ENCODE measurements at regions not wholly inside any gene's neighbourhood (a gene's known extent, or its start where the extent isn't known, plus 50 kb on each side); places are given as distances from the start of the nearest gene placed in this dataset.
"Not testable (repeated sequence)": the region's sequence is repeated elsewhere in the genome, so short reads cannot be mapped to it uniquely, and the experiment has no call there.

GRCh38 chr3:24566927-24567326 lies 72.3 kb upstream of the THRB start:
- no peak for TF ChIP-seq CTCF (IDR thresholded peaks at IDR 0.05; ENCODE audit: borderline replicate concordance, insufficient read depth, low read depth, low read length)
- H3K4me3 ChIP-seq (ENCODE audit: low read depth, low read length), result no peak overlapping the region

DNA sequence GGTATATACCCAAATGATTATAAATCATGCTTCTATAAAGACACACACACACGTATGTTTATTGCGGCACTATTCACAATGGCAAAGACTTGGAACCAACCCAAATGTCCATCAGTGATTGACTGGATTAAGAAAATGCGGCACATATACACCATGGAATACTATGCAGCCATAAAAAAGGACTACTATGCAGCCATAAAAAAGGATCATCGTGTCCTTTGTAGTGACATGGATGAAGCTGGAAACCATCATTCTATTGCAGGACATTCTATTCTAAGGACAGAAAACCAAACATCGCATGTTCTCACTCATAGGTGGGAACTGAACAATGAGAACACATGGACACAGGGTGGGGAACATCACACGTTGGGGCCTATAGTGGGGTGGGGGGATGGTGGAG lies 77.8 kb upstream of the THRB start:
- H3K4me3 ChIP-seq (ENCODE audit: low read depth, low read length), result not testable (repeated sequence)

DNA sequence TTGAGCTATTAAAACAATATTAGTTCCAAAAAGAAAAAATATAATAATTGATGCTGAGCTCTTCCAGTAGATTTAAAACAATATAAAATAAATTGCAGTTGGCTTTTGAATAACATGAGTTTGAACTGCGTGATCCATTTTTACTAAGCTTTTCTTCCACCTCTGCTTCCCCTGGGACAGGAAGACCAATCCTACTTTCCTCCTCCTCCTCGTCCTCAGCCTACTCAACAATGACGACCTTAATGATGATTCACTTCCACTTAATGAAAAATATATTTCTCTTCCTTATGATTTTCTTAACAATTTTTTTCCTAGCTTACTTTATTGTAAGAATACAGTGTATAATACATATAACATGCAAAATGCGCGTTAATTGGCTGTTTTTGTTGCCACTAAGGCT lies 78.9 kb upstream of the THRB start:
- no peak overlapping the region for H3K4me3 ChIP-seq (ENCODE audit: low read depth, low read length)
- no peak for TF ChIP-seq CTCF (IDR thresholded peaks at IDR 0.05; ENCODE audit: borderline replicate concordance, insufficient read depth, low read depth, low read length)

DNA sequence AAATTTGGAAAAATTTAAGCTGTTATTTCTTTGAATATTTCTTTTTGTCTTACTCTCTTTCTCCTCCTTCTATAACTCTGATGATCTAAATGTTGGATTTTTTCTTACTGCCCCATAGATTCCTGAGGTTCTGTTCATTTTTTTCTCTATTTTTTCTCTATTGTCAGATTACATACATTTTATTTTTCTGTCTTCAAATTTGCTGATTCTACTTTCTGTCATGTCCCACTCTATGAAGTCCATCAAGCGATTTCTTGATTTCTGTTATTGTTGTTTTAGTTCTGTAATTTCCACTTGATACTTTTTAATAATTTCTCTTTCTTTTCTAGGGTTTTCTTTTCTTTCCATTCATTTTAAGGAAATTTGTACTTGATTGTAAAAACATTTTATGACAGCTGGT lies 83.7 kb upstream of the THRB start:
- TF ChIP-seq CTCF (IDR thresholded peaks at IDR 0.05; ENCODE audit: borderline replicate concordance, insufficient read depth, low read depth, low read length), result no peak
- no peak overlapping the region for H3K4me3 ChIP-seq (ENCODE audit: low read depth, low read length)

DNA sequence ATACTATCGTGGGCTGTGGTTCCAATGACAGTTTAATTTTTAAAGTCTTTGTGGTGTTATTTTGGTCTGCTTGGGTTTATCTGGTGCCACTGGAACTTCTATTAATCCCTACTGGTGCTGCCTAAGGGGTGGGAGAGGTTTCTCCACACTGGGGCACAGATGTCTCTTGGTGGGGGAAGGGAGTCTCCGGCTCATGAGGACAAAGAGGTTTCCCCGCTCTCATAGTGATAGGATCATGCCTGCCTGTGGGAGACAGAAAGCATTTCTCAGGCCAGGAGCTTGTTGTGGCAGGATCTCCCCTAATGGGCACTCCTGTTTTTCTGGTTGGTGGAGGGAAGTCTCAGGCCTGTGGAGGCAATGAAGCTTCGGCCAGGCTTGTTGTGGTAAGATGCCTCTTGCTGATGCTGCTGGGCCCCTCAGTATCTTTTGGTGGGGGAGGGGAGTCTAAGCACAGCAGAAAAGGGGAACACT lies 84.3 kb upstream of the THRB start:
- H3K4me3 ChIP-seq (ENCODE audit: low read depth, low read length), result no peak overlapping the region
- no peak for TF ChIP-seq CTCF (IDR thresholded peaks at IDR 0.05; ENCODE audit: borderline replicate concordance, insufficient read depth, low read depth, low read length)

DNA sequence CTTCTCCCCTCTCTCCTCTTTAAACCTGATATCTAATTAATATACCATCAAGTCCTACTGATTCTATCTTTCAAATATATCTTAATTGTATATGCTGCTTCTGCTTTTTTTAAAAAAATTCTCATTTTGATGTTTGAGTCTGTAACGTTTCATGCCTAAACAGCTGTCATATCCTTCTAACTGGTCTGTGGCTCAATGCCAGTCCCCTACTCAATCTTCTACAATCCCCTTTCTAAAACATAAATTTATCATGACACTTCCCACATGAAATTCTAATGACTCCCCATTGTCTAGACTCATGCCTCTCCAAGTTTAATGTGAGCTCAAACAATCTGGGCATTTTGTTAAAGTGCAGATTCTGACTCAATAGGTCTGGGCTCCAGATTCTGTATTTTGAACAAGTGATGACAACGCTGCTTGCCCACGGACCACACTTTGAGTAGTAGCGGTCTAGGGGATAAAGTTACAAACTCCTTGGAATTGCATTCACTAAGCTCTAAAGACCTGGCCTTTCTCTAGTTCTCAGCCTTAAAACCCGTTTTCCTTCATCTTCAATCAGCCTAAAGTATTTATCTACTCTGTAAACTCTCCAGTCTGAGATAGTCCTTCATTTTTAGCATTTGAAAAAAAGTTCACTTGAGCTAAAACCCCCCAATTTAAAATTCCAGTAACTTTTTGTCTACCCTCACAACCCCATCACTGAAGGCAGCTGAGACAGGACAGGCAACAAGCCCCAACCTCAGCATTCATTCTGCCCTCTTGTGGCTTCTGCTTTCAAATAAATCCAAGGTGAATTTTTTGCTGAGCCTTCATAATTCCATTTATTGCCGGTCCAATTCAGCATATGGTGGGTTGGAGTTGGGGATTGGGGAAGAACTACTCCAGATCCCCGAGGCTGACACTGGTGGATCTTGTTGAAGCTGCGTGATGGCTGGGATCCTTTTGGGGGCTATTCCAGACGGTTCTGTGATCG lies 88.1 kb upstream of the THRB start:
- TF ChIP-seq CTCF (IDR thresholded peaks at IDR 0.05; ENCODE audit: borderline replicate concordance, insufficient read depth, low read depth, low read length), result no peak
- no peak overlapping the region for H3K4me3 ChIP-seq (ENCODE audit: low read depth, low read length)

- no peak overlapping the region for H3K4me3 ChIP-seq (ENCODE audit: low read depth, low read length)
- no peak for TF ChIP-seq CTCF (IDR thresholded peaks at IDR 0.05; ENCODE audit: borderline replicate concordance, insufficient read depth, low read depth, low read length)
Observed at GRCh38 chr3:24586920-24587319, 92.3 kb upstream of the THRB start.
